H1 (cell line): ENCODE measurements at regions not wholly inside any gene's neighbourhood (a gene's known extent, or its start where the extent isn't known, plus 50 kb on each side); places are given as distances from the start of the nearest gene placed in this dataset.

ENCODE experiments used
- CTCF ChIA-PET: fragments of 300-600 bp; sonication (Branson Sonifier 250); formaldehyde crosslinking; loops from one replicate; lab custom pipeline; 2021; ENCODE audit not compliant: partially characterized antibody; lab: Charles Lee
- POLR2A ChIA-PET: fragments of 300-600 bp; sonication (Branson Sonifier 250); formaldehyde crosslinking; loops from one replicate; lab custom pipeline; 2021; ENCODE audit warnings: inconsistent platforms; ENCODE audit not compliant: partially characterized antibody; lab: Charles Lee
- DNase-seq, 2 experiments: peaks; one replicate each; pipeline versions ENCODE4 v3.0.0 to v3.0.0-alpha.2; 2010 to 2022; ENCODE audit warnings: low spot score in 2 of 2, low read depth in 1 of 2, mixed read lengths in 1 of 2
- FAIRE-seq: peaks from 2 replicates; lab custom pipeline; 2011; peaks lifted over from hg19 to GRCh38; lab: Jason Lieb, UNC
- H2AFZ ChIP-seq: 2 replicates; pipeline ENCODE4 v1.8.1; 2012; ENCODE audit warnings: low read length, inconsistent platforms
- H2AK5ac ChIP-seq: 2 replicates; pipeline ENCODE4 v1.6.1; 2013; ENCODE audit warnings: low read depth, low read length
- H2BK120ac ChIP-seq: replicated peaks from 2 replicates; pipeline ENCODE3; 2013; ENCODE audit warnings: low read depth, low read length, inconsistent platforms
- H2BK12ac ChIP-seq: 2 replicates; pipeline ENCODE4 v1.6.1; 2013; ENCODE audit warnings: low read depth, low read length
- H2BK15ac ChIP-seq: 2 replicates; pipeline ENCODE4 v1.6.1; 2013; ENCODE audit warnings: low read length
- H2BK20ac ChIP-seq: 2 replicates; pipeline ENCODE4 v1.6.1; 2013; ENCODE audit warnings: low read length
- H2BK5ac ChIP-seq: 2 replicates; pipeline ENCODE4 v1.6.1; 2013; ENCODE audit warnings: low read depth, low read length
- H3K14ac ChIP-seq: 2 replicates; pipeline ENCODE4 v1.6.1; 2013; ENCODE audit warnings: inconsistent platforms; ENCODE audit not compliant: insufficient read length
- H3K18ac ChIP-seq: 2 replicates; pipeline ENCODE4 v1.6.1; 2013; ENCODE audit warnings: low read length; ENCODE audit errors: extremely low read depth
- H3K23ac ChIP-seq: 2 replicates; pipeline ENCODE4 v1.6.1; 2013; ENCODE audit warnings: inconsistent platforms; ENCODE audit not compliant: insufficient read length
- H3K23me2 ChIP-seq: 2 replicates; pipeline ENCODE4 v1.6.1; 2013; ENCODE audit warnings: low read depth, low read length
- H3K27ac ChIP-seq: 2 replicates; pipeline ENCODE4 v1.6.1; 2011; ENCODE audit warnings: low read depth, low read length, inconsistent platforms
- H3K27me3 ChIP-seq, 4 experiments: replicated peaks in 1 of 4; 1 replicate in 1 of 4; 2 replicates in 3 of 4; pipeline versions ENCODE4 v1.6.1 to v1.8.1; 2011 to 2013; ENCODE audit warnings: low read length in 3 of 4, mild to moderate bottlenecking in 3 of 4, inconsistent platforms in 2 of 4, mixed read lengths in 2 of 4, moderate library complexity in 1 of 4; ENCODE audit not compliant: control insufficient read depth in 3 of 4, insufficient read depth in 3 of 4; ENCODE audit errors: extremely low read depth in 1 of 4
- H3K36me3 ChIP-seq, 4 experiments: 2 replicates each; pipeline versions ENCODE4 v1.6.1 to v1.8.1; 2011 to 2013; ENCODE audit warnings: mild to moderate bottlenecking in 4 of 4, low read length in 3 of 4, moderate library complexity in 2 of 4, control low read depth in 1 of 4, inconsistent platforms in 1 of 4; ENCODE audit not compliant: insufficient read depth in 4 of 4, control insufficient read depth in 2 of 4
- H3K4ac ChIP-seq: replicated peaks from 2 replicates; pipeline ENCODE3; 2013; ENCODE audit warnings: low read length, low read depth, mixed read lengths, inconsistent platforms; ENCODE audit not compliant: insufficient read length
- H3K4me1 ChIP-seq, 4 experiments: replicated peaks in 1 of 4; 1 replicate in 1 of 4; 2 replicates in 3 of 4; pipeline versions ENCODE4 v1.6.1 to v1.8.1; 2011 to 2013; ENCODE audit warnings: low read length in 3 of 4, inconsistent platforms in 2 of 4, mixed read lengths in 1 of 4; ENCODE audit not compliant: insufficient read depth in 4 of 4, control insufficient read depth in 3 of 4
- H3K4me2 ChIP-seq, 2 experiments: 2 replicates each; pipeline versions ENCODE4 v1.6.1 to v1.8.1; 2011 to 2013; ENCODE audit warnings: low read depth in 2 of 2, low read length in 2 of 2, control low read depth in 1 of 2, inconsistent platforms in 1 of 2, mild to moderate bottlenecking in 1 of 2; ENCODE audit not compliant: insufficient read depth in 1 of 2
- H3K4me3 ChIP-seq, 4 experiments: fragments of 200-600, 300-600 bp in 1 of 4; sonication (generic), shearing (Covaris generic), sonication (Bioruptor Twin) in 1 of 4; 2 replicates each; pipeline versions ENCODE4 v1.5.1 to v1.8.1; 2011 to 2016; ENCODE audit warnings: low read length in 4 of 4, low read depth in 3 of 4, control low read depth in 2 of 4, inconsistent platforms in 2 of 4, mild to moderate bottlenecking in 2 of 4, mixed read lengths in 1 of 4, moderate library complexity in 1 of 4; ENCODE audit not compliant: insufficient read depth in 2 of 4; ENCODE audit errors: extremely low read depth in 1 of 4
- H3K56ac ChIP-seq: replicated peaks from 2 replicates; pipeline ENCODE3; 2013; ENCODE audit warnings: low read depth, mild to moderate bottlenecking, mixed read lengths, low read length, inconsistent platforms; ENCODE audit not compliant: insufficient read length
- H3K79me1 ChIP-seq: 2 replicates; pipeline ENCODE4 v1.6.1; 2013; ENCODE audit warnings: low read depth, low read length, control low read depth
- H3K79me2 ChIP-seq, 2 experiments: 2 replicates each; pipeline versions ENCODE4 v1.6.1 to v1.8.1; 2012 to 2013; ENCODE audit warnings: low read length in 2 of 2, mild to moderate bottlenecking in 2 of 2, inconsistent platforms in 1 of 2; ENCODE audit not compliant: insufficient read depth in 2 of 2, control insufficient read depth in 1 of 2
- H3K9ac ChIP-seq, 4 experiments: replicated peaks in 1 of 4; 1 replicate in 1 of 4; 2 replicates in 3 of 4; pipeline versions ENCODE4 v1.6.1 to v1.8.1; 2011 to 2013; ENCODE audit warnings: low read depth in 3 of 4, low read length in 3 of 4, control low read depth in 2 of 4, mild to moderate bottlenecking in 2 of 4, moderate library complexity in 2 of 4, inconsistent platforms in 1 of 4; ENCODE audit errors: extremely low read depth in 1 of 4
- H3K9me3 ChIP-seq, 2 experiments: 2 replicates each; pipeline versions ENCODE4 v1.6.1 to v1.8.1; 2012 to 2013; ENCODE audit warnings: mild to moderate bottlenecking in 2 of 2, moderate library complexity in 2 of 2, control low read depth in 1 of 2, inconsistent platforms in 1 of 2, low read depth in 1 of 2, low read length in 1 of 2, mixed read lengths in 1 of 2; ENCODE audit not compliant: insufficient read depth in 2 of 2
- H4K20me1 ChIP-seq, 2 experiments: replicated peaks in 1 of 2; 2 replicates each; pipeline versions ENCODE3 to v1.8.1; 2011 to 2013; ENCODE audit warnings: inconsistent platforms in 2 of 2, low read length in 2 of 2, mild to moderate bottlenecking in 1 of 2; ENCODE audit not compliant: insufficient read depth in 2 of 2, control insufficient read depth in 1 of 2
- H4K5ac ChIP-seq: 2 replicates; pipeline ENCODE4 v1.6.1; 2013; ENCODE audit warnings: low read length, low read depth, mixed read lengths, inconsistent platforms; ENCODE audit not compliant: insufficient read length
- H4K8ac ChIP-seq: 2 replicates; pipeline ENCODE4 v1.8.0; 2013; ENCODE audit warnings: mild to moderate bottlenecking, moderate library complexity, low read length, inconsistent platforms; ENCODE audit not compliant: insufficient read depth; ENCODE audit errors: extremely low read depth
- H4K91ac ChIP-seq: replicated peaks from 2 replicates; pipeline ENCODE3; 2013; ENCODE audit warnings: low read length, mixed read lengths, inconsistent platforms; ENCODE audit not compliant: insufficient read length
- BACH1 ChIP-seq: IDR thresholded peaks from 2 replicates; pipeline ENCODE4 v1.6.1; 2012; ENCODE audit warnings: low read length, improper control_type of control experiment
- JUND ChIP-seq: IDR thresholded peaks from 2 replicates; pipeline ENCODE4 v1.6.1; 2011; ENCODE audit warnings: mild to moderate bottlenecking, improper control_type of control experiment, low read length
- RFX5 ChIP-seq: IDR thresholded peaks from 2 replicates; pipeline ENCODE4 v1.6.1; 2011; ENCODE audit warnings: low read depth, low read length, improper control_type of control experiment, borderline replicate concordance
- SIRT6 ChIP-seq: IDR thresholded peaks from one replicate; pipeline ENCODE4 v1.7.1; 2012; ENCODE audit warnings: low read length, inconsistent platforms
- ZNF274 ChIP-seq: IDR thresholded peaks from 2 replicates; pipeline ENCODE4 v1.7.0; 2012; ENCODE audit warnings: low read length, borderline replicate concordance; ENCODE audit errors: extremely low read depth
- WGBS, 2 experiments: shearing (Covaris generic) in 1 of 2; methylation state at CpG; one replicate each; pipeline versions ENCODE4 v1.1.6 to v1.1.7; 2013 to 2015; ENCODE audit warnings: low lambda C conversion rate in 2 of 2, mixed read lengths in 2 of 2, inconsistent platforms in 1 of 2, low coverage in 1 of 2, missing lambda C conversion rate in 1 of 2; ENCODE audit not compliant: insufficient replicate concordance in 2 of 2, insufficient coverage in 1 of 2, insufficient read length in 1 of 2; ENCODE audit errors: extremely low coverage in 1 of 2, missing lambda C conversion rate in 1 of 2; 5-methylcytosine and 5-hydroxymethylcytosine counted together

DNA sequence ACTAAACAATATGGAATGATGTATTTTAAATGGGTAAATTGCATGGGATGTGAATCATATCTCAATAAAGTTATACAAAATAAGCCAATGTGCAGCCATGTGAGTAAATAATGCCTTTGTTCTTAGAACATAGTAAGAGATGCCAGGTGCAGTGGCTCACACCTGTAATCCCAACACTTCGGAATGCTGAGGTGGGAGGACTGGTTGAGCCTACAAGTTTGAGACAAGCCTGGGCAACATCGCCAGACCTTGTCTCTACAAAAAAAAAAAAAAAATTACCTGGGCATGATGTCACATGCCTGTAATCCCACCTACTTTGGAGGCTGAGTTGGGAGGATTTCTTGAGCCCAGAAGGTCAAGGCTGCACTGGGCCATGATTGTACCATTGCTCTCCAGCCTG is 230.7 kb downstream of the RFC3 start:
- H3K14ac ChIP-seq = no peak overlapping the region
- no peaks in the 10 kb centered on the region for H3K79me1 ChIP-seq
- no peak overlapping the region for H2BK12ac ChIP-seq
- no peaks in the 10 kb centered on the region for H3K36me3 ChIP-seq
- no peaks in the 10 kb centered on the region for H3K27me3 ChIP-seq
- WGBS, 2 experiments = 100% methylated on average over 2 of the region's 2 CpGs; no CpG with 5 or more reads in 1 of the 2 experiments
- H2AK5ac ChIP-seq = no peak overlapping the region
- H2AFZ ChIP-seq = no peak overlapping the region
- no peak overlapping the region for H2BK120ac ChIP-seq
- H2BK5ac ChIP-seq = no peak overlapping the region
- no peak overlapping the region for H4K8ac ChIP-seq
- no peak overlapping the region for H3K4ac ChIP-seq
- FAIRE-seq = no peak
- H3K23ac ChIP-seq = no peak overlapping the region
- POLR2A ChIA-PET = no interaction called here
- CTCF ChIA-PET = no interaction called here
- no peak overlapping the region for H3K9ac ChIP-seq
- H4K91ac ChIP-seq = no peak overlapping the region
- no peaks in the 10 kb centered on the region for H3K4me1 ChIP-seq
- H3K56ac ChIP-seq = no peak overlapping the region
- no peak overlapping the region for H3K27ac ChIP-seq
- H3K23me2 ChIP-seq = no peaks in the 10 kb centered on the region
- H4K20me1 ChIP-seq = no peaks in the 10 kb centered on the region
- H2BK20ac ChIP-seq = no peak overlapping the region
- no peaks in the 10 kb centered on the region for H3K9me3 ChIP-seq
- H3K4me3 ChIP-seq = no peak overlapping the region
- no peak overlapping the region for H3K18ac ChIP-seq
- no peaks in the 10 kb centered on the region for H3K79me2 ChIP-seq
- H2BK15ac ChIP-seq = no peak overlapping the region
- no peak overlapping the region for H3K4me2 ChIP-seq
- no peak overlapping the region for H4K5ac ChIP-seq
- DNase-seq = no peak
- TF ChIP-seq RFX5 (no peak), JUND (no peak), ZNF274 (no peak), SIRT6 (no peak), BACH1 (no peak)
